ENCODE measurements at regions not wholly inside any gene's neighbourhood (a gene's known extent, or its start where the extent isn't known, plus 50 kb on each side); places are given as distances from the start of the nearest gene placed in this dataset.

DNA sequence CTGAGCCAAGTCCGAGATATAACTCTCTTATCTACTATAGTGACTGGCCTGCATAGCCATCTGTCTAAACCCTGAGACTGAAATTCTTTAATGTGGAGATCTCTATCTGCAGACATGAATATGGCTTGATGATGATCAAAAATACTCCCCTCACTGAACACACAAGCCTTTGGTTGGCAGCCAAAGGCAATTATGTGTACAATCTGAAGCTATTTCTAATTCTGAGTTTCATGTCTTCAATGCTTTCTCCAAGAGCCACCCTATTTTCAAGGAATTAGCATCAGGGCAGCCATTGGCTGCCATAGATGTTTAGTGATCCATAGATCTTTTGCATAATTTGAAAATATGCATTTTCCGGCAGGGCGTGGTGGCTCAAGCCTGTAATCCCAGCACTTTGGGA, 168.2 kb downstream of the TGFB2 start:
- TF ChIP-seq, protein P1, sequence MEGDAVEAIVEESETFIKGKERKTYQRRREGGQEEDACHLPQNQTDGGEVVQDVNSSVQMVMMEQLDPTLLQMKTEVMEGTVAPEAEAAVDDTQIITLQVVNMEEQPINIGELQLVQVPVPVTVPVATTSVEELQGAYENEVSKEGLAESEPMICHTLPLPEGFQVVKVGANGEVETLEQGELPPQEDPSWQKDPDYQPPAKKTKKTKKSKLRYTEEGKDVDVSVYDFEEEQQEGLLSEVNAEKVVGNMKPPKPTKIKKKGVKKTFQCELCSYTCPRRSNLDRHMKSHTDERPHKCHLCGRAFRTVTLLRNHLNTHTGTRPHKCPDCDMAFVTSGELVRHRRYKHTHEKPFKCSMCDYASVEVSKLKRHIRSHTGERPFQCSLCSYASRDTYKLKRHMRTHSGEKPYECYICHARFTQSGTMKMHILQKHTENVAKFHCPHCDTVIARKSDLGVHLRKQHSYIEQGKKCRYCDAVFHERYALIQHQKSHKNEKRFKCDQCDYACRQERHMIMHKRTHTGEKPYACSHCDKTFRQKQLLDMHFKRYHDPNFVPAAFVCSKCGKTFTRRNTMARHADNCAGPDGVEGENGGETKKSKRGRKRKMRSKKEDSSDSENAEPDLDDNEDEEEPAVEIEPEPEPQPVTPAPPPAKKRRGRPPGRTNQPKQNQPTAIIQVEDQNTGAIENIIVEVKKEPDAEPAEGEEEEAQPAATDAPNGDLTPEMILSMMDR (IDR thresholded peaks at IDR 0.05; ENCODE audit: control extremely low read depth in 1 of 3, insufficient read depth in 1 of 3, low read depth in 1 of 3, low read length in 3 of 3) = no peak
- TF ChIP-seq CREB1 (IDR thresholded peaks at IDR 0.05) (no peak), POLR2AphosphoS5 (IDR thresholded peaks at IDR 0.05; ENCODE audit: low read depth, low read length) (no peak), SUZ12 (IDR thresholded peaks at IDR 0.05; ENCODE audit: low read length) (no peak), SIN3A (conservative IDR thresholded peaks at IDR 0.05 in 1 of 2, IDR thresholded peaks at IDR 0.05 in 1 of 2; ENCODE audit: low read depth in 1 of 2, low read length in 2 of 2) (no peak), YY1 (IDR thresholded peaks at IDR 0.05; ENCODE audit: low read depth, low read length) (no peak), EZH2 (IDR thresholded peaks at IDR 0.05; ENCODE audit: low read depth, low read length, severe bottlenecking) (no peak), JUND (IDR thresholded peaks at IDR 0.05; ENCODE audit: low read length) (no peak), POLR2A (IDR thresholded peaks at IDR 0.05; ENCODE audit: control extremely low read depth in 1 of 2, low read depth in 2 of 2, low read length in 2 of 2) (no peak), CHD2 (IDR thresholded peaks at IDR 0.05; ENCODE audit: low read length) (no peak)
- TF ChIP-seq, protein P2, sequence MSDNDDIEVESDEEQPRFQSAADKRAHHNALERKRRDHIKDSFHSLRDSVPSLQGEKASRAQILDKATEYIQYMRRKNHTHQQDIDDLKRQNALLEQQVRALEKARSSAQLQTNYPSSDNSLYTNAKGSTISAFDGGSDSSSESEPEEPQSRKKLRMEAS (IDR thresholded peaks at IDR 0.05) = no peak
- TF ChIP-seq, protein P3, sequence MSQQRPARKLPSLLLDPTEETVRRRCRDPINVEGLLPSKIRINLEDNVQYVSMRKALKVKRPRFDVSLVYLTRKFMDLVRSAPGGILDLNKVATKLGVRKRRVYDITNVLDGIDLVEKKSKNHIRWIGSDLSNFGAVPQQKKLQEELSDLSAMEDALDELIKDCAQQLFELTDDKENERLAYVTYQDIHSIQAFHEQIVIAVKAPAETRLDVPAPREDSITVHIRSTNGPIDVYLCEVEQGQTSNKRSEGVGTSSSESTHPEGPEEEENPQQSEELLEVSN (IDR thresholded peaks at IDR 0.05) = no peak
